DMS53 treated with DMSO at 0.1 percent for 48 hours (cell line): ENCODE measurements at regions not wholly inside any gene's neighbourhood (a gene's known extent, or its start where the extent isn't known, plus 50 kb on each side); places are given as distances from the start of the nearest gene placed in this dataset.
A peak's percentile ranks its signal among the peaks of the same experiment; 100 is the strongest.

Source experiments
- DNase-seq: peaks from one replicate; lab custom pipeline; 2025; ENCODE audit not compliant: unreplicated experiment; lab: John Stamatoyannopoulos, UW

DNA sequence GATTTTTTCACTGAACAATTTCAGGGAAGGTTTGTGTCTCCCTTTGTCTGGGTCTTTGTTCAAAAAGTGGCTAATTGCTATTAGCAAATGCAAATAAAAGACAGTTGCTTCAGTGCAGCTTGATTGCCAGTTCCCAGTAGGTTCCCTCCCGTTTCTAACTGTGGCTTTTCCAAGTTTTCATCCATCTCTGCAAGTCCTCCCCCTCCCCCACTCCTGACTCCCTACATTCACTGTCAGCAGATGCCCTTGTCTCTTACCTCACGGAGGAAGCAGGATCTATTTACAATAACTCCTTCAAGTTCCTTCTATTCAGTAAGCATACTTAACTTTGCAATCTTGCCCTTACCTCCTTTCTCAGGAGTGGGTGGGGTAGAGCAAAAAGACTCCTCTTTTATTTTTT lies 55.4 kb upstream of the SCEL start:
- DNase-seq: no peak

DNA sequence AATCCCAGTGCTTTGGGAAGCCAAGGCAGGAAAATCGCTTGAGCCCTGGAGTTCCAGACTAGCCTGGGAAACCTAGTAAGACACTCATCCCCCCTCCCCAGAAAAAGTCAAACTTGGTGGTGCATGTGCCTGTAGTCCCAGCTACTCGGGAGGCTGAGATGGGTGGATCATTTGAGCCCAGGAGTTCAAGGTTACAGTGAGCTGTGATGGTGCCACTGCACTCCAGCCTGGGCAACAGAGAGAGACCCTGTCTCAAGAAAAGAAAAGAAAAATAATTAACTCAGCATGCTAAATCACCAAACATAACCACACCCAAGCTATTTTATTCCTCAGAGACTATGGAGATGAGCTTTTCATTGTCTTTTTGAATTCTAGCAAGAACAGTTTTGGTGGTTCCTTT lies 56.2 kb upstream of the SCEL start:
- no peak for DNase-seq

- DNase-seq: no peak
These were observed 58.1 kb upstream of the SCEL start for GRCh38 chr13:77477299-77477848.

- no peak for DNase-seq
These were observed 59.0 kb upstream of the SCEL start for GRCh38 chr13:77476456-77476855.

GRCh38 chr13:77475345-77476084 lies 60.0 kb upstream of the SCEL start:
- DNase-seq: no peak

DNA sequence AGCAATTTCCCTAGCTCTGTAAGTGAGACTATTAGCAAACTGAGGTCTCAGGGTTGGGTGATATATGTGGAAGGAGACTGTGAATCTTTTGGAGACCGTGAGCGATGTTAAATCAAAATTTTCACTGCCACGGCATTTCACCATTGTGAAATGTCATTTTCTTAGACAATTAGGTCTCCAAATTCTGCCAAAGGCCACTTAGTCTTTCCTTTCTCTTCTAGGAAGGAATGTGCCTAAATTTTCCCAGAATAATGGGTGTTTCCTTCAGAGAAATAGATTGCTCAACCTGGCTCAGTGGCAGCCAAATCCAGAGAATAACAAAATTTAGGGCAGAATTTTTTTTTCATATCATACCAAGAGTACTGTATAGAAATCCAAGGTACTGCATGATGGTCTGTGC lies 64.5 kb upstream of the SCEL start:
- DNase-seq: no peak

- DNase-seq: no peak
These were observed 68.6 kb upstream of the SCEL start for GRCh38 chr13:77466753-77467422.

DNA sequence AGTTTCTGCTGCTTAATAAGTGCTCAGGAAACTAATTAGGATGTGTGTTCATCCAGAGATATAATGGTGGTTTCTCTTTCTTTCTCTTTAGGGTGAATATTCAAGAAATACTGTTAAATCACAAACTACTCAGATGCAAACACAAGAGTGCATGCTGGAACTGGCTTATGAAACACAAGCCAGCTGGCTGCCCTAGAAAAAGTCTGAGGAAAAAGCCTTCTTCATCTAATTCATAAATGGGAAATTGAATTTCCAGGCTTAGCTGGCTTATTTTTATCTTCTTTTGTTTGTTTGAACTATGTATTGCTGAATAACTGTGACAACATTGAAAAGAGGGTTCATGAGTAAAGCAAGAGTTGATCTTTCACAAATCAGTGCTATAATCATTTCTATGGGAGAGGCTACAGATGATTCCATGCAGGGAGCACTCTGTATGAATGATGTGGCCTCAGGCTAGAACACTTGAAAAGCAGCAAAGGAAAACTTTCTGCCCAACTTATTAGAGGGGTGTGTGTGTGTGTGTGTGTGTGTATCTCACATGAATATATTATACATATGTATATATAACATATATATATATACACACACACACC lies 69.8 kb upstream of the SCEL start:
- no peak for DNase-seq

DNA sequence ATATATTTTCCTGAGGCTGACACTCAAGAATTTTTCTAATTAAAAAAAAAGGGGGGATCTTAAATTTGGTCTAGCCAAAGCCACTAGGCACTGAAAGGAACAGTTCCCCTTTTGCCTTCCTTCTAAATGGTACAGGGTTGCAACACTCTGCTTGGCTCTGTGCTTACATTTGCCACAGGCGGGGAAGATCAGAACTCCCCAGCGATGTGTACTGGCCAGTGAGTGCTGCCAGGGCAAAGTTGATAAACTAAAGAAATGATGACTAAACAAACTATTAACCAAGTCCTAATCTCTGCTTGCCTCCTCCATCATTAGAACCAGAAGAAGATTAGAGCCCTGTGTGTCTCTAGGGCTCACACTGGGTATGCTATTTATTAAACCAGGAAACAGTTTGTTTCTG lies 75.3 kb upstream of the SCEL start:
- DNase-seq: no peak

- no peak for DNase-seq
These were observed 75.9 kb upstream of the SCEL start for GRCh38 chr13:77459592-77459991.

DNA sequence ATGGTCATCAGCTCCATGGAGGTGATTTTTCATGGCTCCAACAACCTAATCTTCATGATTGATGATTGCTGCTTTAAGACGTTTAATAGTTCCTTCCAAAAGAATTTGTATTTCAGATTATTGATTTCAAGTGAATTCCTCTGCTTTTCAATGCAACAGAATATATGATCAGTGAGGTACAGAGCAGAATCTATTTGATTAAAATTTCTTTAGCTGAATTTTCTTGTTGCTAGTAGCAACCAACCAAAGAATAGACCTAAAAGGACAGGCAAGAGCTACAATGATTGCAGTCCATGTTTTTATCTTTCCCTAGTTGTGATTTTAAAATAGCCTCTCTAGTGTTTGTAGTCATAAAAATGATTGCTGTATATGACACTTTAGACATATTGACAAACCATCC lies 76.8 kb upstream of the SCEL start:
- no peak for DNase-seq

- no peak for DNase-seq
These were observed 77.5 kb upstream of the SCEL start for GRCh38 chr13:77457966-77458365.

- DNase-seq: no peak
These were observed 79.2 kb upstream of the SCEL start for GRCh38 chr13:77456271-77456670.

GRCh38 chr13:77449265-77449664 lies 86.2 kb upstream of the SCEL start:
- no peak for DNase-seq

DNA sequence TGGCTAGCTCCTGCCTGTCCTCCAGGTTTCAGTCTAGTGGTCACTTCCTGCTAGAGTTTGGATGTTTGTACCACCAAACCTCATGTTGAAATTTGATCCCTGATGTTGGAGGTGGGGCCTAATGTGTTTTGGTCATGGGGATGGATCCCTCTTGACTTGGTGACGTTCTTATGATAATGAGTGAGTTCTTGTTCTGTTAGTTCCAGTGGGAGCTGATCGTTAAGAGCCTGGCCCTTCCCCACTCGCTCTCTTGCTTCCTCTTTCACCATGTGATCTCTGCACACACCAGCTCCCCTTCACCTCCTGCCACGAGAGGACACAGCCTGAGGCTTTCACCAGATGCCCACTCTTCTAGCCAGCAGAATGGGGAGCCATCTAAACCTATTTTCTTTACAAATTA lies 86.8 kb upstream of the SCEL start:
- no peak for DNase-seq

DNA sequence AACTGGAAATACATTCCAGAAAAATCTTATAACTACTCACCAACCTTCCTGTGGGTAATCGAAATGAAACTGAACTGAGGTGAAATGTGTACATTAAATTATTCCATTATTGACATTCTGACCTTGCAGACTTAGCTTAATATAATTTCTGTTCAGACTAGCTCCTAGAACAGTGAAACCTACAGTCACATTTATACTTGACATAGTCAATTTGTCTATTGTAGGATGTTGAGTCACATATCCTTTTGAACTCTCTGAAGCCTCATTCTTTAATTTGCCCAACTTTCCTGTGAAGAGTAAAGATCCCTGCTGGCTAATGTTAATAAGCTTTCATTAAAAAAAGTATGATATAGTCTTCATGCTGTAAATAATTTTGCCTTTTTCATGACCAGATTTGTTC lies 92.0 kb upstream of the SCEL start:
- DNase-seq: no peak

GRCh38 chr13:77437267-77437666 lies 98.2 kb upstream of the SCEL start:
- peak; percentile 13 for DNase-seq

DNA sequence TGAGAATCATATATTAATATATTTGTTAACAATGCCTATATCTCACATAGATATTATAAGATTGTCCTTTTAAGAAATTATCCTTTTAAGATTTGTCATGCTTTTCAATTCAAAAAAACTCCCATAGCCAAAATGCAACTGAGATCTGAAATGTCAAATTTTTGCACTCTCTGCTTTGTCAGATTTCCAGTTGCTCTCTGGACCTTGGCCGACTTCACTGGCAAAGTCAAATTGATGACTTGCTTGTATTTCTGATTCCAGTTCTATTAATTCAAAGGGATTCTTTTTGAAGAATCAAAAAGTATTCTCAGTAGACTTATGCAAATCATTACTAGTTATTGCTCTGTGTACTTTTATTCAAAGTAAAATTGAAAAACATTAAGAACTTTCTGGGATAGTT lies 101.2 kb upstream of the SCEL start:
- no peak for DNase-seq

- DNase-seq: no peak
These were observed 104.1 kb upstream of the SCEL start for GRCh38 chr13:77431449-77431848.

GRCh38 chr13:77430377-77430951 lies 103.6 kb upstream of the MYCBP2 start:
- DNase-seq: no peak

GRCh38 chr13:77429320-77430142 lies 102.6 kb upstream of the MYCBP2 start:
- DNase-seq: no peak
